DMS53 treated with DMSO at 0.1 percent for 48 hours (cell line): ENCODE measurements at regions not wholly inside any gene's neighbourhood (a gene's known extent, or its start where the extent isn't known, plus 50 kb on each side); places are given as distances from the start of the nearest gene placed in this dataset.

Experiments
- DNase-seq: peaks from one replicate; lab custom pipeline; 2025; ENCODE audit not compliant: unreplicated experiment; lab: John Stamatoyannopoulos, UW

DNA sequence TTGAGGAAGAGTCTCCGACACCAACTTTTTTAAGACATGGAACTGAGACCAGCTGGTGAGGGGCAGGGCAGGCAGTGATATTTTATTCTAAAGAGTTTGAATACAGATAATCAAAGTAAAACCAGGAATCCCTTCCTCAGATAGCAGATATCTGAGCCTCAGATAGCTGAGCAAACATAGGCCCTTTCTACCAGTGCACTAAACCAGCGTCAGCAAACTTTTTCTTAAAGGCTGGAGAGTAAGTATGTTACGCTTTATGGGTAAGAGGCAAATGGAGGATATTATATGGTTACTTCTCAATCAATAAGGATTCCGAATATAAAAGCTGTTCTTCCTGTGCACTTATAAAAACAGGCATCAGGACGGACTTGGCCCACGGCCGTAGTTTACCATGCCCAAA lies 73.9 kb downstream of the WNT5A start:
- no peak for DNase-seq

DNA sequence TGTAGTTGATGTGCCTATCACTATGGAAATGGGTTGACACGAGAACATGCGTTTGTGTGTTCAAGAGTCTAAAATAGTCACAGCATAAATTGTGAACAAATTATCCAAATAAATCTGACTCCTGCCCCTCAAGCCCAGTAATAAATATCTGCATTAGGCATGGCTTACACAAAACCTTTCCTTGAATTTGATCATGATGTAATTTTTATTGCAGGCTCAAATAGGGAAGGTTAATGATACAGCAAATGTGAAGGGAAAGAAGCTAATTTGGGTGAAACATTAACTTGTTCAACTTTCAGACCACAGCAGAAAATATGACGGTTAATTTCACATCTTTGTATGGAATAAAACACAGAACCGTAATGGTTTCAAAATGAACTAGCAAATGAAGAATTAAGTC lies 74.6 kb downstream of the WNT5A start:
- DNase-seq = no peak

DNA sequence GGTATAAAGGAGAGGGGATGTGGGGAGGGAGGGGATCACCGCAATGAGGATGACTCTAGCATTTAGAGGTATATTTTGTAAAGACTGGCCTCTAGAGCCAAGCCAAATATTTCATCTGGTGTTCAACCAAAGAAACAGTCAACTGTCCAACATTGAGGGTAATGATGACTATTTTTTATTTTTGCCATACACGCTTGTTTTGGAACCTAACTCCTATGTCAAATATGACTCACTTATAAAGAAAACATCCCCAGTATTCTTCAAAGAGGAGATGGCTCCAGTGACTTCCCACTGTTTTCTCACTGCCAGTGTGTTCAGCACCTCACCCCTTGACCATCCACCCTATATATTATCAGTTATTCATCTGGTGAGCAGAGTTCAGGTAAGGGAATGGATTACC lies 77.3 kb downstream of the WNT5A start:
- DNase-seq = no peak

DNA sequence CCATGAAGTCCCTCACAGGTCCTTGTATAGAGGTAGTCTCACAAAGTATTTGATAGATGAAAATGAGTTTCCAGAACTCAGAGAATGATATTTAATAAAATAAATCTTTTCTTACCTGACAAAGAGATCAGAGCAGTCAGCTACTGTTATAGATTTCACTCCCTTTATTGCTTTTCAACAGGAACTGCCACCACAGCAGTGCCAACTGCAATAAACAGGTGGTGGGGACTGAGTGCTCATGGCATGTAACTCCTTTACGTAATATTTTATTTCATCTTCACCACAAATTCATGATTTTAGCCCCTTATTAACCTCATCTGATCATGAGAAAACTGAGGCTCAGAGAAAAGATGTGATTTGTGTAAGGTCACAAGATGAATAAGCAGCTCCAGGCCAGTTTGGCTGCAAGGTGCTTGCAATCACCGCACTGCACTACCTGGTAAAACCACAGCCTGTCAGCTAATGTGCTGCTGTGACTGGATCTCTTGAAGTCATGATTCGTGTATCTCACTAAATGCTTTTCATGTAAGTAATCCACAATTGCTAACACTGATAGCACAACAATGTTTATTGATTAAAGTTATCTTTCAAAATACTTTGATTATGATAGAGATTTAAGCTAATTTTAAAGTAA lies 78.8 kb downstream of the WNT5A start:
- no peak for DNase-seq

DNA sequence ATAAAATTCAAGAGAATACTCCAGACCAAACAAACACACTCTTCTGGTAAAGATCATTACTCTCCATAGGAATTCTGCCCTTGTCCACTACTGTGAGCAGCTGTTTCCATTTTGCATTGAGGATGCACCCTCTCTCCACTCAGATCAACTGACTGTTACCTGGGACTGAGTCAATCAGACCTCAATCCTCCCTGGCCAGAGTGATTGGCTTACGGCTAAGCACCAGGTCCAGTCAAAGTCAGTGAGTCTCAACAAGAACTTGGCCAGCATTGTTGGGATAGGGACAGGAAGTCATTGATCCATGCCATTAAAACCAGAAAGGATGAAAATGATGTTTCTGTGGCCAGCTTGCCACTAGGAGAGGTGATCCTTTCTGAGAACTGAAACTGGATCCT lies 79.7 kb downstream of the WNT5A start:
- DNase-seq = no peak

DNA sequence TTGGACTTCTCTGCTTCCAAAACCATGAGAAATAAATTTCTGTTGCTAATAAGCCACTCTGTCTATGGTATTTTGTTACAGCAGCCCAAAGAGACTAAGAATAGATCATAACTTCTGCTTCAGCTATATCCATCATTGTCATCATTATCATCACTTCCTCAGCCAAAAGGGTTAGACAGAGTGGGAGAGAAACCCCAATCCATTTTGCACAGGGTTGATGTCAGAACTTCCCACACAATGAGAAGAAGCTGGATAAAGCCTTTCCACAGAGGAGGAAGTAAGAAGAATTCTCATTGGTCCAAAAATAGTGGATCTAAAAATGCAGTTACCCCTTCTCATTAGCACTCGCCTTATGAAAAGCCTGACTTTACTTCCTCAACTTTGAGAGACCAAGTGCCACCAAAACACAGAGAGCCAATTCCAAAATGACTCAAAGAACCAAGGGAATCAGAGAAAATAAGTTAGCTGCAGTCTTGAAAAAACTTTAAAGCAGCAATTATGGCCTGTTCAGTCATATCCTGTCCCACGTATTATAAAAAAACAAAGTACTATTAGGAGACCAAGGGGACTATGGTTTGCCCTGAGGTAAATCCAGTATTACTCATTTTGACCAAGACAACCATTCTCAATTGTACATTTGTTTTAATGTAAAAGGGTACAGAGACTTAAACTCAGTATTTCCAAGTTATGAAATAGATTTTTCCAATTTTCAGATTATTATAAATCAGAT lies 80.2 kb downstream of the WNT5A start:
- no peak for DNase-seq

DNA sequence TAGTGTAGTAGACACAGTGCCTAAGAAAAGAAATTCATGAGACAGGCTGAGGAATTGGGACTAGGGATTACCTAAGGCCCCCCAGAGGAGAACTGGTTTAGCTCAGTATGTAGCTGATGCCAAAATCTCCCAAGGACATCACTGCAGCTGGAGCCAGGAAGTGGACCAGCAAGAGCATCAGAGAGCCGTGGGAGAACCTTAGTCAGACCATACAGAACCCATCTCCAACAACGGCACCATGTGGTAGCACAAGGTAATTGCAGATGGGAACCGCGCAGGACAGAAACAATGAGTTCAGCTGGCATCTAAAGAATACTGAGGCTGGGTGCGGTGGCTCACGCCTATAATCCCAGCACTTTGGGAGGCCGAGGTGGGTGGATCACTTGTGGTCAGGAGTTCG lies 81.7 kb downstream of the WNT5A start:
- peak; percentile 22 for DNase-seq

DNA sequence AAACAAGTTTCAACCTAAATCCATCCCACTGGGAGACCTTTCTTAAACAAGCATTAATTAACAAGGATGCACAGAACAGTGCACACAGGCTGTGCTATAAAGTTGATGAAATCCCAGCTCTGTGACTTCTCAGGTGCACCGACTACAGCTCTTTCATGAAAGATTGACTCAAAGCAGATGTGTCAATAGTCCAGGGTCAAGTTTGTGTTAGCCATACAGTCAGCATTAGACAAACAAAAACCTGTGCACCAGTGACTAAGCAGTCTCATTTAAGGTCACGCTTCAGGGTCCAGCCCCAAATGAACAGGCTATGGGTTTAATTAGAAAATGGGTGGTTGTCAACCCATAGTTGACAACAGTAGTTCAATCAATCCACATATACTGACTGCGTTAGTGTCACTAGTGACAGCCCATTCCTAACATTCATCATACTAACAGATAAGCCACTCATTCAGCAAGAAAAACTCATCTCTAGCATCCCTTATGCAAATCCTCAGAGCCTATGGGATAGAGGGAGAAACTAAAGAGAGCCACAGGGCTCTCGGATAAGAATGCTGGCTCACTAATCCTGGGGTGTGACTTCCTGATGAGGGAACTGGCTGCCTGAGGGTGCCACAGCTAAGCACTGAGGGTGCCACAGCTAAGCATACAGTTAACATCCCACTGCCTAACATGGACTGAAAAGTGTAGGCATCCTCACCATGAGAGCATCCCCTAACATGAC lies 84.1 kb downstream of the WNT5A start:
- peak; percentile 21 for DNase-seq

DNA sequence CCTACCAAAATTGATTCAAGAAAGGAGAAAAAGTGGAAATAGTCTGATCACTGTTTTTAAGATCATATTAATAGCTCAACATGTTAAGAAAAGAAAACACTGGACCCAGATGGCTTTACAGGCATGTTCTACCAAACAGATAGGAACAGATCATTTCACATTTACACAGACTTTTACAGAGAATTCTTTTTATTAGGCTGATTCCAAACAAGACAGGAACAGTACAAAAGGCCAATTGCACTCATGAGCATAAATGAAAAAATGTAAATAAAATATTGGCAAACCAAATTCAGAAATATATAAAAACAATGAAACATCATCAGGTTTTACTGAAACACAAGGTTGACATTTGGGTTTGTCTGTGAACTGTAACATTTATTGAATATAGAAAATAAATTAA lies 106.5 kb downstream of the WNT5A start:
- no peak for DNase-seq

DNA sequence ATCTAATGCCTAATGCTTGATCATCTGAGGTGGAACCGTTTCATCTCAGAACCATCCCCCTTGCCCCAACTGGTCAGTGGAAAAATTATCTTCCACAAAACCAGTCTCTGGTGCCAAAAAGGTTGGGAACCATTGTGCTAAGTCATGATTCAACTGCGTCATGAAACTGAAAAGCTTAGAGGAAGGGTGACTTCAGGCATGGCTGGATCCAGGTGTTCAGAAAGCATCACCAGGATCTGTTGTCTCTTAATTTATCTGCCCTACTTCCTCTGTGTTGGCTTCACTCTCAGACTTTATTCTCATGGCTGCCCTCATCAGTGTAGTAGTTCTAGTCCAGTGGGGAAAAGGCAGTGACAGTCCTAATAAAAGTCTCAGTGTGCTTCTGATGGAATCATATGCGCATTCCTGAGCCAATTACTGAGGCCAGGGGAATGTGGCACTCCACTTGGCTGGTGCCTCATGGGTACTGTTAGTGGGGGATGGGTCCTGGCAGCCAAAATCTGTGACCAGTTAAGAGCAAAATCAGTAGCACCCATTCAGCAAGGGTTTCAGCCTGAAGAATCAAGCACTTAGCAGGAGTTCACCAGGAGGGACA lies 110.3 kb downstream of the WNT5A start:
- no peak for DNase-seq

DNA sequence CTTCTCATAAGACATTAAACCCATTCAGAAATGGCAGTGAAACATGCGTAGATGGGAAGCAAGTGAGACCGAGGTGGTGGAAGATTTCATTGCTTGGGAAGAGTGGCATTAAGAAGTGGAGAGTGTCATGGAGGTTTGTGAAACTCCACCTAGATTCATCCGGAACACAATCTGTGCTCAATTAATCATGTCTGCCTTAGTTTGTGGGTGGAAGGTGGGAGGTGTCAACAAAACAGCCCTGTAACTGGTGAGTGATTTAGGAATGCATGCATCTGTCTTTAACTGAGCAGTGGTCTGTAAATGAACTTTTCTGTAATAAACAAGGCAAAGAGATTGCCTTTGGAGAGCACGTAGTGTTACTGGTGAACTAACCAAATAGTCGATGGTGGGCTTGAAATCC lies 113.7 kb downstream of the WNT5A start:
- no peak for DNase-seq

DNA sequence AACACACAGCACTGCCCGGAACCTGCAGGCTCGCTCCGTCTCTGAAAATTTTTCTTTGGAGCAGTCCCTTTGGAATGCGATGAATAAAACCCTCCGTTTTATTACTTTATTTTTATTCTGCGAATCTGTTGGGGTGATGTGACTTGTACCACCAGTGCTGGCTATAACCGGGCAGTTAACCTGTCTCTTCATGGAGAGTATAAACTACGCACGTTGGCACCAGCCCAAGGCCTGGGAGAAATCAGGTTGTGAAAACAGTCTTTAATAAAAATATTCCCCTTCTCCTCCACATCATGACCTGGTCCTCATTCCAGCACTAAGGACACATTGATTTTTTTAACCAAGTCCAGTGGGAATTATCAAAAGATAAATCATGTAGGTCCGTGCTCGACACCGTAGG lies 116.8 kb downstream of the WNT5A start:
- no peak for DNase-seq

DNA sequence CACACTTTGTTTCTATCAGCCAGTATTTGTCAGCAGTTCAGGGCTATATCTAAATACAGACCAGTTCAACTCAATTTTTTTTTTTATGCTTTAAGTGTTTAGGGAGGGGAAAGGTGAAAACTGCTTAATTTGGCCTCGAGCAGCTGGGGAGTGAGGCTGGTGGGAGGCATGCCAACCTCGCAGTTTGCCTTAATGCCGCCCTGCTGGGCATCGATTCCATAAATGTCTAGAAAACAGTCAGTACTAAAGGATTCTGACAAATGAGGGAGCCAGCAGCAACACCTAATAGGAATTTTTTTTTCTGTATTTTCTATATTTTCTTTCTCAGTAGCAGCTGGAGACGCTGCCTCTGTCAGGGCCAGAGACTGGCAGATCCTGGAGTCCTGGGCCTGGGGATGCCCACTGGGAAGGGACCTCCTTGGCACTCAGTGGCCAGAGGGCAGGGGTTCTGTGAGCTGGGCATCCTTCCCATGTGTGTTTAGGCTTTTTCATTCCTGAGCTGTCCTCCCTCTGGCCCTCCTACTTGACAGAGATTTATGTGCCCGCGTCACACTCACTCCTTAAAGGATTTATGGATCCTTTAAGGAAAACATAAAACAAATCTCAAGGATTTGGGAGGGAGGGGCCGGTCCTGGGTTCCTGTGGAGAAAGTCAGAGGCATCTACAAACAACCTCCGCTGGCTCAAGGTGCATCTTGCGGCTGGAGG lies 117.8 kb downstream of the WNT5A start:
- DNase-seq = no peak

DNA sequence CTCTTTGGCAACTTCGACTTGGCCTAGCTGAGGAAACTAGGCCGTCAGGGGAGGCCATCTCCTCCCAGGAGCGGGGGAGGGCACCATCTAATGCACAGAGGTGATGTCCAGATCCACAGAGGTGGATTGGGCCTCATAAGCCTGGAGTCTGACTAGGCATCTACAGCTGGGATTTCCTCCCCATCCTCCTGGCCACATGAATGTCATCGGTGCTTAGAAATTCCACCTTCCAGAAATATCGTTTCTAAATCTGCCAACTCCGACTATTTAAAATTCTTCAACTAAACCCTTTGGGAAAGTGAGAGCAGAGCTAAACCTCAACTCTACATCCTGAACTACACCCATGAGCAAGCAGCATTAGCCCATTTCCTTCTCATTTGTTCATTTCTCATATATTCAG lies 118.7 kb downstream of the WNT5A start:
- no peak for DNase-seq

DNA sequence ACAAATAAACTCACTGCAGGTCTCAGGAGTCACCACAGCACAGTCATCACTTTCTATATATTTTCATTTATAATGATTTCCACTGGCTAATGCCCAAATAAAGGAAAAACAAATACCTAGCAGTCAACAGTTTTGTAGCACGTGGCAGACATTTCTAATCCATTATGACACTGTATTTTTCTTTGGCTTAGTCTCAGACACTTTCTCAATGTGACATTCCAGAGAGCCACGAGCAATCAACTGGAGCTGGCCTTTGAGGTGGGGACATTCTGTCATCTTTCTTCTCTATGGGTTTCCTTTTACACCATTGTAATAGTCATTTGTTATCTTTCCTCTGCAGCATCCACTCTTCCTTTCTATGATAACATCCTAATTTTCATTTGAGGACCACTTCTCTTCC lies 119.7 kb downstream of the WNT5A start:
- DNase-seq = no peak

DNA sequence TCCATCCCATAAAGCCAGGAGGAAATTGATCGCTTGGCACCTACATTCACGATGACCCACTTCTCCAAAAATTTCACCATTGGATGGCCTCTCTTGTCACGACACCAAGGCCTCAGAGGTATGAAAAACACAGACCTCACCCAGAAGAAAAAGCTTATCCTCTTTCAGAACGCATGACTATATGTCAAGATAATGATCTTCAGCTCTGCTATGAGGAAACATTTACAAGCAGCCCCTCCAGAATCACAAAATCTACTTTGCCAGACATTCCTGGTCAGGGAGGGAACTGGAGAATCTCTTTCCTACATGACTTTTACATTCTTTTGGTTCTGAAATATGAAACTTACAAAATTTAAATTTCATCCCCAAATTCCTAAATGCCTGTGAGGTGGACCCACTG lies 122.7 kb downstream of the WNT5A start:
- DNase-seq = no peak

DNA sequence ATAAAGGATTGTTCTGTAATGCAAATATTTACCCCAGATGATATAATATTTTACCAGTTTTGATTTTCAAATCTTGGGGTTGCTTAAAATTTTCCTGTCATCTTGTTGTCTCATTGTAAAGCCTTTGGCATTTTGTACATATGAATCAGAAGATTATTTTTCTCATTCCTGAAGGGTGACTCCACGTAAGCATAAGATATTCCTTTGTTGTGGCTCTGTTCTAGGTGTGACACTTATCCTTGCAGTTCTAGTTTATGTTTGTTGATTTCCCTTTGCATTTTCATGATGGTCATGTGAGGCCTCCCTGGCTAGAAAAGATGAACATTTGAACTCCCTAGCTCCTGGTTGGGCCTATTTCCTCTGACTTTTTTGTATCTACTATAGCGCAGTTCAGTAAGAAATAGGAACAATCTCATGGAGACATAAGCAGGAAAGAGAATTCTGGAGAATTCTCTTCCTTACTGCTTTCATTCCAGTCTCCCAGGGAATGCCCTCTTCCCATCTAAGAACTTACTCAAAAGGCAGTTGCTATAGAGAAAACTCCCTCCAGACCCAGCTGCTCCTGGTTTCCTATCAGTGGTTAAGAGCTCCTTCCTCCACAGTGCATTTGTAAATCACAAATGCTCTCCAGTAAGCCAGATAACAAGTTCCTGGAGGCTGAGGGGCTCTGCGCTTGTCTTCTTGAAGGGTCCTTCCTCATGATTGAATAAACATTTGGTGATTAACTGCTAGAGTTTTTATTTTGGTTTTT lies 124.7 kb downstream of the WNT5A start:
- no peak for DNase-seq

DNA sequence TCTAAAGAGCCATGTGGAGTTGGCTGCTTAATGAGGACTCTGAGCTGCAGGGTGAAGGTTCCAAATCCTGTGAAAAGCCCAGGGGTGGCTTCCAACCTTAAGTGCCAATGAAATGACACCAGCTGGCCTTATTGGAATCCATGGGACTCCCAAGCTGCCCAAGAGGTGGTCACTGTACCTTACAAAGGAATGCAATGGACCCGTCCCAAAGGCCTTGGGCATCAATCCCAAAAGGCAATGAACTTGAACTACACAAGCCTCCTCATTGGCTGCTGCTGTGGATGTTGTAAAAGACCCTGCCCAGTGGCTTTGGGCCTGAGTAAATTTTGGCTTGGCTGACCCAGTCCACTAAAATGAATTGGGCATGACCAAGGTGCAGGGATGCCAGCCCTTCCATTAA lies 129.3 kb downstream of the WNT5A start:
- DNase-seq = no peak

DNA sequence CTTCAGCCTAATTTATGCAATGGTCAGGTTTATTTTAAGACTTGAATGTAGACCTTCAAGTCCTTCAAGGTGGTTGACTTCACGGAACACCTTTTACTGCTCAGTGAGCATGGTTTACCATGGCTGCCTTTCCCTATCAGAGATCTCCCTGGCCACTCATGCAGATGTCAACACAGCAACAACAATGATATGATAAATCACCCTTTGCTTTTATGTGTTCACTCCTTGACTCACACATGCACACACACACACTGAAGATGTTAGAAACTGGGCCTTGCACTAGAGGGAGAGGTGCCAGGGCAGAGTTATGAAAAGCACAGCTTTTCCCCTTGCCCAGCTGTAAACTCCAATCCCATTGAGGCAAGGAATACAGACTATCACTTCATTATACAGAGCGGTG lies 134.4 kb downstream of the WNT5A start:
- DNase-seq = no peak

DNA sequence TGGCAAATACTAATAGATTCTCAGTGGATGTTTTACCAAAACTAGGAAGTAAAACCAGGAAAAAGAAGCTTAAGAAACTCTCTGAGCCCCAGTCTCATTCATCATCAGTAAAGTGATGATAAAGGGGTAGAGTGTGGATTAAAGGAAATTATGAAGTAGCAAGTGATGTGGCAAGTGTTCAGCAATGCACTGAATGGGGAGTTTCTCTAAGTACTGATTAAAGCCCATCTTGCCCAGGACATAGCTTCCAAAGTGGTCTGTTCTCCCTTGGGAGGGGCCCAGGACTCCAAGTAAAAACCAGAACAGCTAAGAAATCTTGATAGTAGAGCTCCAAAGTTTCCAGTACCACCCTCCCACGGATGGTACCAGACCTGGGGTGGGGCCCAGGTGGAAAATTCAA lies 137.3 kb downstream of the WNT5A start:
- no peak for DNase-seq
